ENCODE measurements at regions not wholly inside any gene's neighbourhood (a gene's known extent, or its start where the extent isn't known, plus 50 kb on each side); places are given as distances from the start of the nearest gene placed in this dataset.

- Histone ChIP-seq H3K9me3 (ENCODE audit: control insufficient read depth in 2 of 3, insufficient read depth in 1 of 3, low read length in 3 of 3) (no peaks in the 10 kb centered on the region), H3K36me3 (ENCODE audit: control insufficient read depth in 2 of 3, insufficient read depth in 3 of 3, low read length in 3 of 3) (no peaks in the 10 kb centered on the region), H3K4me3 (ENCODE audit: low read length in 3 of 3) (no peak overlapping the region), H3K27ac (ENCODE audit: low read depth in 2 of 2, low read length in 2 of 2) (no peak overlapping the region), H3K27me3 (ENCODE audit: control insufficient read depth, insufficient read depth, low read length) (no peaks in the 10 kb centered on the region), H3K9ac (ENCODE audit: low read length in 3 of 3) (no peak overlapping the region), H3K4me1 (ENCODE audit: control insufficient read depth in 2 of 3, insufficient read depth in 2 of 3, low read depth in 1 of 3, low read length in 3 of 3) (no peaks in the 10 kb centered on the region)
- DNase-seq (peak in 1 of 5 donors; percentile 1), FAIRE-seq (no peak)
- intact Hi-C loops (cut with DNase I) = no loop called here
- no peak for TF ChIP-seq CTCF (IDR thresholded peaks at IDR 0.05; ENCODE audit: borderline replicate concordance, extremely low read depth, insufficient read depth)
These were observed 505.6 kb downstream of the HTR7 start for GRCh38 chr10:90352288-90352687.

- H3K27ac ChIP-seq (ENCODE audit: low read depth in 2 of 2, low read length in 2 of 2) = no peak overlapping the region
- no peak overlapping the region for H3K9ac ChIP-seq (ENCODE audit: low read length in 3 of 3)
- no peaks in the 10 kb centered on the region for H3K4me1 ChIP-seq (ENCODE audit: control insufficient read depth in 2 of 3, insufficient read depth in 2 of 3, low read depth in 1 of 3, low read length in 3 of 3)
- no peaks in the 10 kb centered on the region for H3K27me3 ChIP-seq (ENCODE audit: control insufficient read depth, insufficient read depth, low read length)
- DNase-seq (no peak), FAIRE-seq (no peak)
- TF ChIP-seq CTCF (IDR thresholded peaks at IDR 0.05; ENCODE audit: borderline replicate concordance, extremely low read depth, insufficient read depth) = no peak
- H3K9me3 ChIP-seq (ENCODE audit: control insufficient read depth in 2 of 3, insufficient read depth in 1 of 3, low read length in 3 of 3) = no peaks in the 10 kb centered on the region
- no peak overlapping the region for H3K4me3 ChIP-seq (ENCODE audit: low read length in 3 of 3)
- intact Hi-C loops (cut with DNase I) = no loop called here
- no peaks in the 10 kb centered on the region for H3K36me3 ChIP-seq (ENCODE audit: control insufficient read depth in 2 of 3, insufficient read depth in 3 of 3, low read length in 3 of 3)
These were observed 502.9 kb downstream of the HTR7 start for GRCh38 chr10:90354914-90355313.

GRCh38 chr10:90363799-90364483 lies 493.9 kb downstream of the HTR7 start:
- Histone ChIP-seq H3K4me3 (ENCODE audit: low read length in 3 of 3) (no peak overlapping the region), H3K27ac (ENCODE audit: low read depth in 2 of 2, low read length in 2 of 2) (no peak overlapping the region), H3K27me3 (ENCODE audit: control insufficient read depth, insufficient read depth, low read length) (no peaks in the 10 kb centered on the region), H3K4me1 (ENCODE audit: control insufficient read depth in 2 of 3, insufficient read depth in 2 of 3, low read depth in 1 of 3, low read length in 3 of 3) (no peaks in the 10 kb centered on the region), H3K9ac (ENCODE audit: low read length in 3 of 3) (no peak overlapping the region), H3K36me3 (ENCODE audit: control insufficient read depth in 2 of 3, insufficient read depth in 3 of 3, low read length in 3 of 3) (no peaks in the 10 kb centered on the region), H3K9me3 (ENCODE audit: control insufficient read depth in 2 of 3, insufficient read depth in 1 of 3, low read length in 3 of 3) (no peaks in the 10 kb centered on the region)
- intact Hi-C loops (cut with DNase I) = no loop called here
- no peak for FAIRE-seq
- no peak for DNase-seq
- no peak for TF ChIP-seq CTCF (IDR thresholded peaks at IDR 0.05; ENCODE audit: borderline replicate concordance, extremely low read depth, insufficient read depth)

- TF ChIP-seq CTCF (IDR thresholded peaks at IDR 0.05; ENCODE audit: borderline replicate concordance, extremely low read depth, insufficient read depth) = no peak
- intact Hi-C loops (cut with DNase I) = no loop called here
- Histone ChIP-seq H3K4me1 (ENCODE audit: control insufficient read depth in 2 of 3, insufficient read depth in 2 of 3, low read depth in 1 of 3, low read length in 3 of 3) (no peaks in the 10 kb centered on the region), H3K9ac (ENCODE audit: low read length in 3 of 3) (no peak overlapping the region), H3K9me3 (ENCODE audit: control insufficient read depth in 2 of 3, insufficient read depth in 1 of 3, low read length in 3 of 3) (no peaks in the 10 kb centered on the region), H3K27ac (ENCODE audit: low read depth in 2 of 2, low read length in 2 of 2) (no peak overlapping the region), H3K4me3 (ENCODE audit: low read length in 3 of 3) (no peak overlapping the region), H3K27me3 (ENCODE audit: control insufficient read depth, insufficient read depth, low read length) (no peaks in the 10 kb centered on the region), H3K36me3 (ENCODE audit: control insufficient read depth in 2 of 3, insufficient read depth in 3 of 3, low read length in 3 of 3) (no peaks in the 10 kb centered on the region)
- FAIRE-seq = no peak
- DNase-seq = peak in 1 of 5 donors; percentile 4
These were observed 485.4 kb downstream of the HTR7 start for GRCh38 chr10:90372451-90372850.

Data from kidney (tissue), 13 donors.